Effector memory CD8-positive, alpha-beta T cell (primary cell): ENCODE measurements at regions not wholly inside any gene's neighbourhood (a gene's known extent, or its start where the extent isn't known, plus 50 kb on each side); places are given as distances from the start of the nearest gene placed in this dataset.

Experiments
- ATAC-seq: fragments of 150-1000 bp; cut with Tn5 transposase; replicated peaks from 2 replicates; pipeline ENCODE4 v1.10.0; 2021; ENCODE audit warnings: mild to moderate bottlenecking, moderate library complexity
- DNase-seq, 3 experiments: peaks; one replicate each; pipeline ENCODE4 v3.0.0; 2021
- H3K27ac Mint-ChIP-seq, 2 donors: one replicate each; pipeline ENCODE4 v1.8.0; 2022; ENCODE audit warnings: mild to moderate bottlenecking in 2 of 2, mixed read lengths in 2 of 2, moderate library complexity in 2 of 2
- H3K27me3 Mint-ChIP-seq, 2 donors: one replicate each; pipeline ENCODE4 v1.8.0; 2022; ENCODE audit warnings: mixed read lengths in 2 of 2
- H3K36me3 Mint-ChIP-seq: one replicate; pipeline ENCODE4 v1.8.0; 2022; ENCODE audit warnings: mild to moderate bottlenecking, moderate library complexity, mixed read lengths; ENCODE audit not compliant: insufficient read depth
- H3K4me1 Mint-ChIP-seq, 2 donors: one replicate each; pipeline ENCODE4 v1.8.0; 2022; ENCODE audit warnings: low read depth in 2 of 2, mixed read lengths in 2 of 2
- H3K4me3 Mint-ChIP-seq, 2 donors: one replicate each; pipeline ENCODE4 v1.8.0; 2022; ENCODE audit warnings: mild to moderate bottlenecking in 2 of 2, mixed read lengths in 2 of 2, moderate library complexity in 2 of 2
- H3K9me3 Mint-ChIP-seq, 2 donors: one replicate each; pipeline ENCODE4 v1.8.0; 2022; ENCODE audit warnings: mixed read lengths in 2 of 2

- H3K9me3 Mint-ChIP-seq, result no peaks in the 10 kb centered on the region
- H3K27ac Mint-ChIP-seq, result no peak overlapping the region
- no peaks in the 10 kb centered on the region for H3K4me1 Mint-ChIP-seq
- peaks cover 20 to 21% of the 10 kb centered on the region in 2 donors for H3K27me3 Mint-ChIP-seq
- ATAC-seq (no peak), DNase-seq (no peak)
- H3K4me3 Mint-ChIP-seq, result no peak overlapping the region
- no peaks in the 10 kb centered on the region for H3K36me3 Mint-ChIP-seq
These were observed 89.2 kb upstream of the CCDC190 start for GRCh38 chr1:162950187-162950586.

- no peak overlapping the region for H3K4me3 Mint-ChIP-seq
- no peaks in the 10 kb centered on the region for H3K36me3 Mint-ChIP-seq
- H3K27me3 Mint-ChIP-seq, result peaks cover 18 to 36% of the 10 kb centered on the region in 2 donors
- H3K4me1 Mint-ChIP-seq, result no peaks in the 10 kb centered on the region
- H3K9me3 Mint-ChIP-seq, result no peaks in the 10 kb centered on the region
- DNase-seq (no peak), ATAC-seq (no peak)
- no peak overlapping the region for H3K27ac Mint-ChIP-seq
These were observed 85.7 kb upstream of the CCDC190 start for GRCh38 chr1:162946701-162947100.

- no peak for ATAC-seq
- no peak overlapping the region for H3K27ac Mint-ChIP-seq
- peaks cover 28 to 45% of the 10 kb centered on the region in 2 donors for H3K27me3 Mint-ChIP-seq
- no peaks in the 10 kb centered on the region for H3K9me3 Mint-ChIP-seq
- H3K4me1 Mint-ChIP-seq, result no peaks in the 10 kb centered on the region
- H3K36me3 Mint-ChIP-seq, result no peaks in the 10 kb centered on the region
- no peak for DNase-seq
- no peak overlapping the region for H3K4me3 Mint-ChIP-seq
These were observed 84.1 kb upstream of the CCDC190 start for GRCh38 chr1:162944974-162945674.

- Mint-ChIP-seq H3K27ac (no peak overlapping the region), H3K27me3 (peaks cover 28 to 52% of the 10 kb centered on the region in 2 donors), H3K36me3 (no peaks in the 10 kb centered on the region)
These were observed 82.6 kb upstream of the CCDC190 start for GRCh38 chr1:162943622-162944021.

GRCh38 chr1:162942916-162943559 is 82.1 kb upstream of the CCDC190 start:
- ATAC-seq (no peak), DNase-seq (no peak)
- Mint-ChIP-seq H3K27ac (no peak overlapping the region), H3K4me1 (no peaks in the 10 kb centered on the region), H3K27me3 (peaks cover 28 to 52% of the 10 kb centered on the region in 2 donors), H3K4me3 (no peak overlapping the region), H3K36me3 (no peaks in the 10 kb centered on the region), H3K9me3 (no peaks in the 10 kb centered on the region)

More at GRCh38 chr1:162943622-162944021, 82.6 kb upstream of the CCDC190 start:
- no peaks in the 10 kb centered on the region for H3K4me1 Mint-ChIP-seq
- ATAC-seq, result no peak
- H3K4me3 Mint-ChIP-seq, result no peak overlapping the region
- no peak for DNase-seq
- no peaks in the 10 kb centered on the region for H3K9me3 Mint-ChIP-seq

- H3K4me1 Mint-ChIP-seq, result no peaks in the 10 kb centered on the region
- no peaks in the 10 kb centered on the region for H3K36me3 Mint-ChIP-seq
- H3K4me3 Mint-ChIP-seq, result no peak overlapping the region
- H3K27ac Mint-ChIP-seq, result no peak overlapping the region
- H3K9me3 Mint-ChIP-seq, result no peaks in the 10 kb centered on the region
- no peak for DNase-seq
- peaks cover 31 to 44% of the 10 kb centered on the region in 2 donors for H3K27me3 Mint-ChIP-seq
- ATAC-seq, result no peak
These were observed 80.0 kb upstream of the CCDC190 start for GRCh38 chr1:162941024-162941423.

- Mint-ChIP-seq H3K27ac (no peak overlapping the region), H3K36me3 (no peaks in the 10 kb centered on the region), H3K9me3 (no peaks in the 10 kb centered on the region), H3K4me3 (no peak overlapping the region), H3K4me1 (no peaks in the 10 kb centered on the region), H3K27me3 (peaks cover 43 to 47% of the 10 kb centered on the region in 2 donors)
- DNase-seq (no peak), ATAC-seq (no peak)
These were observed 78.1 kb upstream of the CCDC190 start for GRCh38 chr1:162939035-162939434.

- Mint-ChIP-seq H3K27ac (no peak overlapping the region), H3K4me3 (no peak overlapping the region), H3K36me3 (no peaks in the 10 kb centered on the region), H3K4me1 (no peaks in the 10 kb centered on the region), H3K9me3 (no peaks in the 10 kb centered on the region), H3K27me3 (peaks cover 46 to 47% of the 10 kb centered on the region in 2 donors)
- DNase-seq (no peak), ATAC-seq (no peak)
These were observed 76.9 kb upstream of the CCDC190 start for GRCh38 chr1:162937716-162938395.

- Mint-ChIP-seq H3K4me1 (no peaks in the 10 kb centered on the region), H3K27me3 (peaks cover 36 to 39% of the 10 kb centered on the region in 2 donors)
- ATAC-seq, result no peak
These were observed 70.1 kb upstream of the CCDC190 start for GRCh38 chr1:162930976-162931560.

GRCh38 chr1:162930532-162930931 is 69.6 kb upstream of the CCDC190 start:
- no peaks in the 10 kb centered on the region for H3K36me3 Mint-ChIP-seq
- DNase-seq (no peak), ATAC-seq (no peak)
- peaks cover 38 to 43% of the 10 kb centered on the region in 2 donors for H3K27me3 Mint-ChIP-seq
- no peak overlapping the region for H3K27ac Mint-ChIP-seq
- H3K9me3 Mint-ChIP-seq, result no peaks in the 10 kb centered on the region
- no peak overlapping the region for H3K4me3 Mint-ChIP-seq
- H3K4me1 Mint-ChIP-seq, result no peaks in the 10 kb centered on the region

More at GRCh38 chr1:162930976-162931560, 70.1 kb upstream of the CCDC190 start:
- no peak for DNase-seq
- no peak overlapping the region for H3K4me3 Mint-ChIP-seq
- H3K27ac Mint-ChIP-seq, result no peak overlapping the region
- H3K36me3 Mint-ChIP-seq, result no peaks in the 10 kb centered on the region
- H3K9me3 Mint-ChIP-seq, result no peaks in the 10 kb centered on the region

GRCh38 chr1:162929177-162929576 is 68.2 kb upstream of the CCDC190 start:
- Mint-ChIP-seq H3K4me1 (no peaks in the 10 kb centered on the region), H3K27me3 (peaks cover 36 to 44% of the 10 kb centered on the region in 2 donors), H3K9me3 (no peaks in the 10 kb centered on the region), H3K36me3 (no peaks in the 10 kb centered on the region), H3K27ac (no peak overlapping the region), H3K4me3 (no peak overlapping the region)
- ATAC-seq (no peak), DNase-seq (no peak)

- H3K4me3 Mint-ChIP-seq, result no peak overlapping the region
- no peak overlapping the region for H3K27ac Mint-ChIP-seq
- no peaks in the 10 kb centered on the region for H3K9me3 Mint-ChIP-seq
- H3K27me3 Mint-ChIP-seq, result peaks cover 35 to 41% of the 10 kb centered on the region in 2 donors
- no peaks in the 10 kb centered on the region for H3K4me1 Mint-ChIP-seq
- no peak for ATAC-seq
- no peak for DNase-seq
- H3K36me3 Mint-ChIP-seq, result no peaks in the 10 kb centered on the region
These were observed 67.2 kb upstream of the CCDC190 start for GRCh38 chr1:162928141-162928540.

GRCh38 chr1:162927421-162927820 is 66.4 kb upstream of the CCDC190 start:
- Mint-ChIP-seq H3K27me3 (peaks cover 31 to 37% of the 10 kb centered on the region in 2 donors), H3K9me3 (no peaks in the 10 kb centered on the region), H3K27ac (no peak overlapping the region), H3K36me3 (no peaks in the 10 kb centered on the region), H3K4me3 (no peak overlapping the region), H3K4me1 (no peaks in the 10 kb centered on the region)
- no peak for DNase-seq
- no peak for ATAC-seq
